Small intestine (tissue), 7 donors: ENCODE measurements at regions not wholly inside any gene's neighbourhood (a gene's known extent, or its start where the extent isn't known, plus 50 kb on each side); places are given as distances from the start of the nearest gene placed in this dataset.

ENCODE experiments used
- DNase-seq, 2 donors: peaks; one replicate each; pipeline versions ENCODE4 v3.0.0 to v3.0.0-alpha.2; 2013
- FAIRE-seq: peaks from 2 replicates; lab custom pipeline; 2012; peaks lifted over from hg19 to GRCh38; lab: Jason Lieb, UNC
- H3K27ac ChIP-seq, 3 donors: one replicate each; pipeline ENCODE4 v1.5.1; 2013; ENCODE audit warnings: low read length in 2 of 3, mild to moderate bottlenecking in 2 of 3, control low read depth in 1 of 3, inconsistent platforms in 1 of 3, low read depth in 1 of 3, moderate library complexity in 1 of 3
- H3K27me3 ChIP-seq, 3 donors: one replicate each; pipeline ENCODE4 v1.6.1; 2013; ENCODE audit warnings: low read length in 3 of 3, inconsistent platforms in 1 of 3; ENCODE audit not compliant: control insufficient read depth in 3 of 3, insufficient read depth in 3 of 3
- H3K36me3 ChIP-seq, 3 donors: one replicate each; pipeline ENCODE4 v1.6.1; 2013; ENCODE audit warnings: low read length in 3 of 3, inconsistent platforms in 1 of 3, low read depth in 1 of 3, mild to moderate bottlenecking in 1 of 3, moderate library complexity in 1 of 3; ENCODE audit not compliant: control insufficient read depth in 3 of 3, insufficient read depth in 2 of 3
- H3K4me1 ChIP-seq, 3 donors: one replicate each; pipeline ENCODE4 v1.6.1; 2013; ENCODE audit warnings: low read length in 2 of 3, inconsistent platforms in 1 of 3, low read depth in 1 of 3, mild to moderate bottlenecking in 1 of 3, moderate library complexity in 1 of 3; ENCODE audit not compliant: control insufficient read depth in 3 of 3, insufficient read depth in 2 of 3
- H3K4me3 ChIP-seq, 3 donors: one replicate each; pipeline ENCODE4 v1.5.1; 2013; ENCODE audit warnings: low read length in 3 of 3, control low read depth in 1 of 3, inconsistent platforms in 1 of 3, low read depth in 1 of 3, mild to moderate bottlenecking in 1 of 3, moderate library complexity in 1 of 3
- H3K9me3 ChIP-seq, 2 donors: one replicate each; pipeline ENCODE4 v1.6.1; 2013; ENCODE audit warnings: low read depth in 1 of 2, low read length in 1 of 2; ENCODE audit not compliant: control insufficient read depth in 2 of 2, insufficient read depth in 1 of 2
- WGBS, 3 donors: extraction: QIAGEN DNeasy Blood & Tissue Kit; methylation state at CpG; one replicate each; pipeline ENCODE4 v1.1.7; 2013; 5-methylcytosine and 5-hydroxymethylcytosine counted together
- donor health status: healthy with polysubstance abuse.
- donor health status: control.
- donor health status: control.
- donor health status: Bipolar disorder and iron deficiency.
- donor health status: healthy.

- FAIRE-seq, result no peak
- no peak overlapping the region for H3K4me3 ChIP-seq
- 77 to 93% (median 82%) methylated on average over 5 of the region's 5 CpGs for WGBS, 3 donors
Measured at GRCh38 chr4:4670869-4671268, 129.0 kb upstream of the STX18 start.

DNA sequence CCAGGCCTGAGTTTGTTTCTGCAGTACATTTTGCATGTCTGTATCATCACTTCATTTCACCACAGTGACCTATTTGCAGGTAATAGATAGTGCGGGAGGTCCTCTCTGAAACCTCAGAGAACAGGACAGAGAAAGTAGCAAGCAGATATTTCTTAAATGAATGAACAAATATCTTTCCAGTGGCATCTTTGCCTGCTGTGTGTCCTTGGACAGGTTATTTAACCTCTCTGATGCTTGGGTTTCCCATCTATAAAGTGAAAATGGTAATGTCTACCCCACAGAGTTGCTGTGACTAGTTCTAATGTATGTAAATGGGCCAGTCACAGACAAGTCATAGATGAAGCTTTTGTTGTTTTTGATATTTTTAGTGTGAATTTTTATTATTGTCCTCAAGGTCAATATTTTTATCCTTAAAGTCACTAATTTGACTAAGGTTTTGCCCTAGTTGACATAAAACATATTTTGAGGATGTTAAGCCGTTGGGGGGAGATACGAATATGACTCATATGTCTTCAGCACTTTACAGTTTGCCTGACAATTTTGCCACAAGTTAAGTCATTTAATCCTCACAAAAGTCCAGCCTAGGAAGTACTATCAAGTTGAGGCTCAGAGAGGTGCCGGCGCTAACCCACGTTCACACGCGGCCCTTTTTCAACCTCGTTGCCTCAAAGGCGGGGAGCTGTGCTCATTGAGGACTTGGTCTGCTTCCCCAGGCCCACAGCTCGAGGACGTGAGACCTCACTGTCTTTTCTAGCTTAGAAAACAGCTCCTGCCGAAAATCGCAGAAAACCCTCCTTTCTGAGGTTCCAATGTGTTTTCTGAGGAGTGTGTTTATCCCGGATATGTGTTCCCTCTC, 126.7 kb upstream of the STX18 start:
- WGBS, 3 donors, result 70 to 89% (median 80%) methylated on average over 15 of the region's 15 CpGs
- no peaks in the 10 kb centered on the region for H3K36me3 ChIP-seq
- no peaks in the 10 kb centered on the region for H3K27me3 ChIP-seq
- no peaks in the 10 kb centered on the region for H3K9me3 ChIP-seq
- FAIRE-seq (no peak), DNase-seq (no peak)
- no peak overlapping the region for H3K27ac ChIP-seq
- H3K4me3 ChIP-seq, result no peak overlapping the region
- H3K4me1 ChIP-seq, result peaks cover 0 to 6% (median 0%) of the 10 kb centered on the region in 3 donors

More at GRCh38 chr4:4670869-4671268, 129.0 kb upstream of the STX18 start:
- no peaks in the 10 kb centered on the region for H3K9me3 ChIP-seq
- H3K27ac ChIP-seq, result no peak overlapping the region
- no peak for DNase-seq
- H3K36me3 ChIP-seq, result no peaks in the 10 kb centered on the region
- H3K4me1 ChIP-seq, result peaks cover 0 to 6% (median 0%) of the 10 kb centered on the region in 3 donors
- no peaks in the 10 kb centered on the region for H3K27me3 ChIP-seq

GRCh38 chr4:4667622-4668081, 125.8 kb upstream of the STX18 start:
- H3K9me3 ChIP-seq, result no peaks in the 10 kb centered on the region
- H3K27ac ChIP-seq, result no peak overlapping the region
- no peak overlapping the region for H3K4me3 ChIP-seq
- no peaks in the 10 kb centered on the region for H3K36me3 ChIP-seq
- no peak for DNase-seq
- WGBS, 3 donors, result 67 to 92% (median 80%) methylated on average over 14 of the region's 14 CpGs
- H3K4me1 ChIP-seq, result peaks cover 0 to 6% (median 0%) of the 10 kb centered on the region in 3 donors
- H3K27me3 ChIP-seq, result no peaks in the 10 kb centered on the region
- no peak for FAIRE-seq

DNA sequence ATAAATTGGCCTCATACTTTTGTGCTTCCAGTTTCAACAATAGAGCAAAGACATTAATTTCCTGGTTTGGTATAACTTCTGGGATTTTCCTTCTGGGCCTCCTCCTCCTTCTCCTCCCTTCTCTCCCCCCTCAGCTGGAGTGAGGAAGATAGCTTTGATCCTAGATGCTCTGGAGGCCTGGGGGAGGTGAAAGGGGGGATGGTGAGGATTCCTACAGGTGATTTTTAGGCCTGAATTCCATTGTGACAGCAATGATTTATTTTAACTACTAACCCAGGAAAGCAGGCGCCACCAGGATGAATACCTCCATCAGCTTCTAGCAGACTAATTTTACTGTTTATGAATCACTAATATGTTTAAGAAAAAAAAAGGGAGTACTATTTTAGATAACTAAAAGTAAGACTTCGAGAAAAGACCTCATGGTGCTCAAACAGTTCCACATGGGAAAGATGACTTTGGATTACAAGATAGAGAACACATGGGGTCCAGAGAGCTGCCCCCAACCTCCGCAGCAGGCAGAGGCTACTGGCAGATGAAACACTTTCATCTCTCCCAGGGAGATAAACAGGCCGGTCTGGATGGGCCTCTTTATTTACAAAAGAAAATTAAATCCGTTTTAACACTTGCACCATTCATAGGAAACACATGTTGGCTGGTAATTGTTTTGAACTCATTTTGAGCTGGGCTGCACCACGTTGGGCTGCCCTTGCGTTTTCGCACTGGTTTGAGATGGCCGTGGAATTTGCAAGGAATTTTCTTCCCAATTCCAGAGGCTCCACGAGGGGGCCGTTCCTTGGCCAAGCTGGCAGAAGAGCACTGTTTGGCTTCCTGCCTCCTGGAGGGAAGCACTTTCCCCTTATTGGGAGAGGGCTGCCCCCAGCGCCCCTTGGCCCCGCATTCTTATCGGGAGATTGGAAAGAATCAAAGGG, 125.1 kb upstream of the STX18 start:
- peaks cover 0 to under 1% (median 0%) of the 10 kb centered on the region in 3 donors for H3K4me1 ChIP-seq
- WGBS, 3 donors, result 61 to 83% (median 77%) methylated on average over 14 of the region's 14 CpGs
- no peaks in the 10 kb centered on the region for H3K27me3 ChIP-seq
- H3K9me3 ChIP-seq, result no peaks in the 10 kb centered on the region
- no peak for DNase-seq
- H3K27ac ChIP-seq, result no peak overlapping the region
- H3K36me3 ChIP-seq, result no peaks in the 10 kb centered on the region
- no peak overlapping the region for H3K4me3 ChIP-seq
- FAIRE-seq, result no peak

- Histone ChIP-seq H3K27ac (no peak overlapping the region), H3K4me3 (no peak overlapping the region), H3K4me1 (no peaks in the 10 kb centered on the region), H3K36me3 (no peaks in the 10 kb centered on the region), H3K9me3 (no peaks in the 10 kb centered on the region), H3K27me3 (no peaks in the 10 kb centered on the region)
- FAIRE-seq, result no peak
- DNase-seq, result no peak
- WGBS, 3 donors, result 93 to 94% (median 93%) methylated on average over 7 of the region's 7 CpGs
Measured at GRCh38 chr4:4666187-4666586, 124.3 kb upstream of the STX18 start.

GRCh38 chr4:4664234-4664633, 122.4 kb upstream of the STX18 start:
- FAIRE-seq (no peak), DNase-seq (no peak)
- H3K4me1 ChIP-seq, result no peaks in the 10 kb centered on the region
- H3K36me3 ChIP-seq, result peaks cover 0 to 2% (median 0%) of the 10 kb centered on the region in 3 donors
- H3K27me3 ChIP-seq, result no peaks in the 10 kb centered on the region
- H3K27ac ChIP-seq, result no peak overlapping the region
- no peak overlapping the region for H3K4me3 ChIP-seq
- no peaks in the 10 kb centered on the region for H3K9me3 ChIP-seq
- WGBS, 3 donors, result 91 to 93% (median 91%) methylated on average over 5 of the region's 5 CpGs

- no peak for FAIRE-seq
- Histone ChIP-seq H3K4me3 (no peak overlapping the region), H3K36me3 (peaks cover 0 to 3% (median 0%) of the 10 kb centered on the region in 3 donors), H3K9me3 (no peaks in the 10 kb centered on the region), H3K4me1 (no peaks in the 10 kb centered on the region), H3K27ac (no peak overlapping the region), H3K27me3 (no peaks in the 10 kb centered on the region)
- WGBS, 3 donors, result 93% methylated on average over 10 of the region's 10 CpGs
- no peak for DNase-seq
Measured at GRCh38 chr4:4663028-4663427, 121.2 kb upstream of the STX18 start.

DNA sequence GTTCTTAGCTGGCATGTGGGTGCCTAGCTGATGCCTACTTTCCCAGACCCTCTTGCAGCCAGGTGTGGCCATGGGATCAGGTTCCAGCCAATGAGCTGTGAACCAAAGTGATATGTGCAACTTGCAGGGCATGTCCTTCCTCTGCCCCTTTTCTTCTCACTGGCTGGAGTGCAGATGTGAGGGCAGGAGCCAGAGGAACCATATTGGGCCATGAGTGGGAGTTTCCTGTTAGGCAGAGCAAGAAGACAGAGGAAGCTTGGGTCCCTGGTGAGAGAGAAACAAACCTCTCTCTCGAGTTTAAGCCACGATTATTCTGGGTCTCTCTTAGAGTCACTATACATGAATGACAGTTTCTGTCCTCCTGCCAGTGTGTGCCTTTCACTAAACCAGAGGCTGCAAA, 120.4 kb upstream of the STX18 start:
- no peak for DNase-seq
- Histone ChIP-seq H3K4me1 (no peaks in the 10 kb centered on the region), H3K27me3 (no peaks in the 10 kb centered on the region), H3K27ac (no peak overlapping the region), H3K4me3 (no peak overlapping the region), H3K36me3 (peaks cover 0 to 3% (median 0%) of the 10 kb centered on the region in 3 donors), H3K9me3 (no peaks in the 10 kb centered on the region)
- WGBS, 3 donors, result 69 to 86% (median 82%) methylated on average over 2 of the region's 2 CpGs
- FAIRE-seq, result no peak
